ENCODE measurements at regions not wholly inside any gene's neighbourhood (a gene's known extent, or its start where the extent isn't known, plus 50 kb on each side); places are given as distances from the start of the nearest gene placed in this dataset.

DNA sequence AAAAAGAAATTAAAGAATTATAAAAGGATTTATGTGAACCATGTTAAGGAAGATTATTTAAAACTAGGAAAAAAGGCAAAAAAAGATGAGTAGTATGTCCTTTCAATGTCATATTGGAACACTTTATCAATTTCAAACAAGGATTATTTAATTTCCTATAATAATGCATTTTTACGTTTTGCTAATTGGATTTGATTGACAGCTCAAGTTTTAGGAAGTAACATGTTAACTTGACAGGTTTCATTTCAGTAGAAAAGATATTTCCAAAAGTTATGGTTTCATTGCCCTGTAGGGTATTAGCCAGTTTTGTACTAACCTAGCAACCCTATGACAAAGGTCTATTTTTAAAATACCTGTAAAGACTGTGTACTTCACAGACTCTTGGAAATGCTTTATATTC, 379.6 kb upstream of the ZFP42 start:
- no peaks in the 10 kb centered on the region for H3K9me3 ChIP-seq (ENCODE audit: control insufficient read depth, insufficient read depth, low read length)
- H3K27me3 ChIP-seq (ENCODE audit: control insufficient read depth, insufficient read depth, low read length): no peaks in the 10 kb centered on the region
- no peak overlapping the region for H3K27ac ChIP-seq (ENCODE audit: insufficient read depth, low read length)
- no peak overlapping the region for H4K8ac ChIP-seq (ENCODE audit: low read depth in 2 of 2, low read length in 2 of 2)
- DNase-seq: no peak
- no peak overlapping the region for H2AK5ac ChIP-seq (ENCODE audit: low read depth, low read length)
- TF ChIP-seq RCOR1 (IDR thresholded peaks at IDR 0.05; ENCODE audit: insufficient replicate concordance, low read length) (no peak), BHLHE40 (IDR thresholded peaks at IDR 0.05; ENCODE audit: low read depth, low read length) (no peak), CHD1 (IDR thresholded peaks at IDR 0.05; ENCODE audit: low read depth, low read length) (no peak), MXI1 (IDR thresholded peaks at IDR 0.05; ENCODE audit: borderline replicate concordance, low read depth, low read length) (no peak), POLR2A (IDR thresholded peaks at IDR 0.05; ENCODE audit: low read depth, low read length) (no peak), SMC3 (IDR thresholded peaks at IDR 0.05; ENCODE audit: low read depth, low read length) (no peak), MAZ (IDR thresholded peaks at IDR 0.05; ENCODE audit: borderline replicate concordance, low read depth, low read length) (no peak), RFX5 (IDR thresholded peaks at IDR 0.05; ENCODE audit: low read depth, low read length) (no peak), FOS (IDR thresholded peaks at IDR 0.05; ENCODE audit: low read depth, low read length) (no peak), CEBPB (IDR thresholded peaks at IDR 0.05; ENCODE audit: low read depth, low read length) (no peak), MAFK (IDR thresholded peaks at IDR 0.05; ENCODE audit: low read depth, low read length) (no peak)
- TF ChIP-seq, protein P1, sequence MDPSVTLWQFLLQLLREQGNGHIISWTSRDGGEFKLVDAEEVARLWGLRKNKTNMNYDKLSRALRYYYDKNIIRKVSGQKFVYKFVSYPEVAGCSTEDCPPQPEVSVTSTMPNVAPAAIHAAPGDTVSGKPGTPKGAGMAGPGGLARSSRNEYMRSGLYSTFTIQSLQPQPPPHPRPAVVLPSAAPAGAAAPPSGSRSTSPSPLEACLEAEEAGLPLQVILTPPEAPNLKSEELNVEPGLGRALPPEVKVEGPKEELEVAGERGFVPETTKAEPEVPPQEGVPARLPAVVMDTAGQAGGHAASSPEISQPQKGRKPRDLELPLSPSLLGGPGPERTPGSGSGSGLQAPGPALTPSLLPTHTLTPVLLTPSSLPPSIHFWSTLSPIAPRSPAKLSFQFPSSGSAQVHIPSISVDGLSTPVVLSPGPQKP (IDR thresholded peaks at IDR 0.05; ENCODE audit: borderline replicate concordance, low read depth, low read length): no peak
- TF ChIP-seq, protein P2, sequence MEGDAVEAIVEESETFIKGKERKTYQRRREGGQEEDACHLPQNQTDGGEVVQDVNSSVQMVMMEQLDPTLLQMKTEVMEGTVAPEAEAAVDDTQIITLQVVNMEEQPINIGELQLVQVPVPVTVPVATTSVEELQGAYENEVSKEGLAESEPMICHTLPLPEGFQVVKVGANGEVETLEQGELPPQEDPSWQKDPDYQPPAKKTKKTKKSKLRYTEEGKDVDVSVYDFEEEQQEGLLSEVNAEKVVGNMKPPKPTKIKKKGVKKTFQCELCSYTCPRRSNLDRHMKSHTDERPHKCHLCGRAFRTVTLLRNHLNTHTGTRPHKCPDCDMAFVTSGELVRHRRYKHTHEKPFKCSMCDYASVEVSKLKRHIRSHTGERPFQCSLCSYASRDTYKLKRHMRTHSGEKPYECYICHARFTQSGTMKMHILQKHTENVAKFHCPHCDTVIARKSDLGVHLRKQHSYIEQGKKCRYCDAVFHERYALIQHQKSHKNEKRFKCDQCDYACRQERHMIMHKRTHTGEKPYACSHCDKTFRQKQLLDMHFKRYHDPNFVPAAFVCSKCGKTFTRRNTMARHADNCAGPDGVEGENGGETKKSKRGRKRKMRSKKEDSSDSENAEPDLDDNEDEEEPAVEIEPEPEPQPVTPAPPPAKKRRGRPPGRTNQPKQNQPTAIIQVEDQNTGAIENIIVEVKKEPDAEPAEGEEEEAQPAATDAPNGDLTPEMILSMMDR (conservative IDR thresholded peaks at IDR 0.05; ENCODE audit: low read depth, low read length): no peak
- TF ChIP-seq, protein P3, sequence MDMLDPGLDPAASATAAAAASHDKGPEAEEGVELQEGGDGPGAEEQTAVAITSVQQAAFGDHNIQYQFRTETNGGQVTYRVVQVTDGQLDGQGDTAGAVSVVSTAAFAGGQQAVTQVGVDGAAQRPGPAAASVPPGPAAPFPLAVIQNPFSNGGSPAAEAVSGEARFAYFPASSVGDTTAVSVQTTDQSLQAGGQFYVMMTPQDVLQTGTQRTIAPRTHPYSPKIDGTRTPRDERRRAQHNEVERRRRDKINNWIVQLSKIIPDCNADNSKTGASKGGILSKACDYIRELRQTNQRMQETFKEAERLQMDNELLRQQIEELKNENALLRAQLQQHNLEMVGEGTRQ (IDR thresholded peaks at IDR 0.05; ENCODE audit: low read depth, low read length): no peak
- H2AK9ac ChIP-seq (replicated peaks; ENCODE audit: low read depth, low read length, poor library complexity): no peak overlapping the region
- H4K5ac ChIP-seq (ENCODE audit: low read depth, low read length): no peak overlapping the region
- intact Hi-C loops (cut with micrococcal nuclease) (no loop called here), in situ Hi-C loops (cut with MboI; ENCODE audit: low sequenced_read_pairs) (no loop called here), dilution Hi-C loops (cut with HindIII; ENCODE audit: low sequenced_read_pairs, unreplicated experiment) (no loop called here)
- no peak overlapping the region for H2AFZ ChIP-seq (replicated peaks; ENCODE audit: low read length, poor library complexity)
- no peaks in the 10 kb centered on the region for H3K79me1 ChIP-seq (ENCODE audit: low read depth in 1 of 2, low read length in 2 of 2)
- H2BK15ac ChIP-seq (ENCODE audit: low read depth, low read length): no peak overlapping the region
- no TSS peak for BruUV-seq (replicated peaks)
- H3K4me2 ChIP-seq (ENCODE audit: low read depth, low read length): no peak overlapping the region
- H3K9me1 ChIP-seq (ENCODE audit: insufficient read depth, low read length): no peaks in the 10 kb centered on the region
- H3K36me3 ChIP-seq (ENCODE audit: control insufficient read depth, insufficient read depth, low read length): no peaks in the 10 kb centered on the region
- H3K56ac ChIP-seq (ENCODE audit: extremely low read depth, insufficient read depth, low read length): no peak overlapping the region
- ChIA-PET CTCF (interaction anchor here (0.6 kb wide), 1 partner anchor 579 kb away, joined by 3 read pairs; no protein-coding TSS in a partner anchor), POLR2A (ENCODE audit: unreplicated experiment) (no interaction called here)
- no peak overlapping the region for H3K14ac ChIP-seq (replicated peaks; ENCODE audit: low read depth, low read length)
- ATAC-seq (ENCODE audit: low read depth): no peak
- H4K91ac ChIP-seq (ENCODE audit: insufficient read depth, low read depth, low read length): no peak overlapping the region
- no peak overlapping the region for H3K23ac ChIP-seq (ENCODE audit: low read depth, low read length)
- peaks cover 13% of the 10 kb centered on the region for H3K4me1 ChIP-seq (ENCODE audit: control insufficient read depth, insufficient read depth, low read length)
- H3K4ac ChIP-seq (ENCODE audit: low read depth, low read length): no peak overlapping the region
- no peaks in the 10 kb centered on the region for H4K20me1 ChIP-seq (ENCODE audit: insufficient read depth, low read length)
- no CpG with 5 or more reads among the region's 1 CpG for WGBS, 2 experiments (ENCODE audit: extremely low coverage in 2 of 2, insufficient read length in 1 of 2)
- H2BK120ac ChIP-seq (ENCODE audit: low read depth, low read length): no peak overlapping the region
- no peak overlapping the region for H2BK20ac ChIP-seq (ENCODE audit: low read depth, low read length)
- H3K4me3 ChIP-seq (ENCODE audit: insufficient read depth, low read depth, low read length): no peak overlapping the region
- H2BK5ac ChIP-seq (ENCODE audit: low read depth, low read length, poor library complexity, severe bottlenecking): no peak overlapping the region
- H3K18ac ChIP-seq (ENCODE audit: low read depth, low read length): no peak overlapping the region
- H3K9ac ChIP-seq (ENCODE audit: low read depth, low read length): no peak overlapping the region
